ENCODE measurements at regions not wholly inside any gene's neighbourhood (a gene's known extent, or its start where the extent isn't known, plus 50 kb on each side); places are given as distances from the start of the nearest gene placed in this dataset.

DNA sequence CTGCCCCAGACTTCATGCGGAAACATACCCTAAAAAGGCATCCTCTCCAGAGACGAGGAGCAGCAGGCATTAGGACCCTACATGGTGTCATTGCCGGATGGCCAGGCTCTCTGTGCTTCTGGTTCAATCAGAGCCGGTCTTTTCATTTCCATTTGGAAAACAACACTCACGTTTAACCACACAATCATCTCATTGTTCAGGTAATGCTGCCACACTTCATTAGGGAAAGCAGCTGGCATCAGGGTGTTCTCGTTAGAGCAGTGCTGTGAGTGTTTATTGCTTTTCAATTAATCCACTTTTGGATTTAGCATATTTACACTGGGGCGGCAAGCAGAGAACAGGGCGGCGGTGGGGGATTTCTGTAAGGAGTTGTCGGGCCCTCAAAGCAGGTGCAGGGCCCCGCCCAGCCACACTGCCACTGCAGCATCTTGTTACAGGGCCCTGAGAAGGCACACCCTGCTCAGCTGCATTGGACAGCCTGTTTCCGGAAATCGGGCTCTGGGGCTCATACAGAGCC lies 338.6 kb downstream of the SHANK2 start:
- Histone ChIP-seq H3K27me3 (replicated peaks in 2 of 5; ENCODE audit: control insufficient read depth in 4 of 5, insufficient read depth in 5 of 5, low read length in 4 of 5) (no peaks in the 10 kb centered on the region), H3K36me3 (ENCODE audit: control insufficient read depth in 4 of 4, insufficient read depth in 4 of 4, low read length in 3 of 4) (no peaks in the 10 kb centered on the region), H3K4me1 (ENCODE audit: control extremely low read depth in 1 of 4, control insufficient read depth in 4 of 4, insufficient read depth in 4 of 4, low read length in 3 of 4) (peaks cover 0 to 3% (median 0%) of the 10 kb centered on the region in 4 experiments), H3K27ac (ENCODE audit: insufficient read depth in 1 of 2, low read depth in 1 of 2, low read length in 2 of 2, poor library complexity in 1 of 2, severe bottlenecking in 2 of 2) (no peak overlapping the region), H3K4me3 (ENCODE audit: control insufficient read depth in 1 of 7, extremely low read depth in 1 of 7, insufficient read depth in 4 of 7, low read depth in 2 of 7, low read length in 6 of 7) (no peak overlapping the region), H3K9me3 (ENCODE audit: control extremely low read depth in 1 of 5, control insufficient read depth in 4 of 5, insufficient read depth in 2 of 5, low read depth in 1 of 5, low read length in 4 of 5) (peaks cover 0 to 5% (median 0%) of the 10 kb centered on the region in 5 experiments)
- 70% methylated on average over 12 of the region's 13 CpGs for WGBS (ENCODE audit: insufficient coverage)
- ChIA-PET CTCF (no interaction called here), POLR2A (no interaction called here)
- DNase-seq, result no peak

DNA sequence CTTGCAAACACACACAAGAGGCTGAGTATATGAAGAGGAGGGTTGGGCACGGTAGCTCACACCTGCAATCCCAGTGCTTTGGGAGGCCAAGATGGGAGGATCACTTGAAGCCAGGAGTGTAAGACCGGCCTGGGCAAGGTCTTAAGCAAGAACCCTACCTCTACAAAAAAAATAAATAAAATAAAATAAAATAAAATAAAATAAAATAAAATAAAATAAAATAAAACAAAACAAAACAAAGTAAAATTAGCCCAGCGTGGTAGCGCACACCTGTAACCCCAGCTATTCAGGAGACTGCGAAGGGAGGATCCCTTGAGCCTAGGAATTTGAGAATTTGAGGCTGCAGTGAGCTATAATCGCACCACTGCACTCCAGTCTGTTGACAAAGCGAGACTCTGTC lies 337.9 kb downstream of the SHANK2 start:
- peaks cover 0 to 9% (median 0%) of the 10 kb centered on the region in 5 experiments for H3K9me3 ChIP-seq (ENCODE audit: control extremely low read depth in 1 of 5, control insufficient read depth in 4 of 5, insufficient read depth in 2 of 5, low read depth in 1 of 5, low read length in 4 of 5)
- H3K27ac ChIP-seq (ENCODE audit: insufficient read depth in 1 of 2, low read depth in 1 of 2, low read length in 2 of 2, poor library complexity in 1 of 2, severe bottlenecking in 2 of 2), result no peak overlapping the region
- H3K27me3 ChIP-seq (replicated peaks in 2 of 5; ENCODE audit: control insufficient read depth in 4 of 5, insufficient read depth in 5 of 5, low read length in 4 of 5), result no peaks in the 10 kb centered on the region
- POLR2A ChIA-PET, result no interaction called here
- 100% methylated on average over 4 of the region's 7 CpGs for WGBS (ENCODE audit: insufficient coverage)
- H3K36me3 ChIP-seq (ENCODE audit: control insufficient read depth in 4 of 4, insufficient read depth in 4 of 4, low read length in 3 of 4), result no peaks in the 10 kb centered on the region
- H3K4me1 ChIP-seq (ENCODE audit: control extremely low read depth in 1 of 4, control insufficient read depth in 4 of 4, insufficient read depth in 4 of 4, low read length in 3 of 4), result peaks cover 0 to 3% (median 0%) of the 10 kb centered on the region in 4 experiments
- CTCF ChIA-PET, result no interaction called here
- DNase-seq, result no peak
- no peak overlapping the region for H3K4me3 ChIP-seq (ENCODE audit: control insufficient read depth in 1 of 7, extremely low read depth in 1 of 7, insufficient read depth in 4 of 7, low read depth in 2 of 7, low read length in 6 of 7)

DNA sequence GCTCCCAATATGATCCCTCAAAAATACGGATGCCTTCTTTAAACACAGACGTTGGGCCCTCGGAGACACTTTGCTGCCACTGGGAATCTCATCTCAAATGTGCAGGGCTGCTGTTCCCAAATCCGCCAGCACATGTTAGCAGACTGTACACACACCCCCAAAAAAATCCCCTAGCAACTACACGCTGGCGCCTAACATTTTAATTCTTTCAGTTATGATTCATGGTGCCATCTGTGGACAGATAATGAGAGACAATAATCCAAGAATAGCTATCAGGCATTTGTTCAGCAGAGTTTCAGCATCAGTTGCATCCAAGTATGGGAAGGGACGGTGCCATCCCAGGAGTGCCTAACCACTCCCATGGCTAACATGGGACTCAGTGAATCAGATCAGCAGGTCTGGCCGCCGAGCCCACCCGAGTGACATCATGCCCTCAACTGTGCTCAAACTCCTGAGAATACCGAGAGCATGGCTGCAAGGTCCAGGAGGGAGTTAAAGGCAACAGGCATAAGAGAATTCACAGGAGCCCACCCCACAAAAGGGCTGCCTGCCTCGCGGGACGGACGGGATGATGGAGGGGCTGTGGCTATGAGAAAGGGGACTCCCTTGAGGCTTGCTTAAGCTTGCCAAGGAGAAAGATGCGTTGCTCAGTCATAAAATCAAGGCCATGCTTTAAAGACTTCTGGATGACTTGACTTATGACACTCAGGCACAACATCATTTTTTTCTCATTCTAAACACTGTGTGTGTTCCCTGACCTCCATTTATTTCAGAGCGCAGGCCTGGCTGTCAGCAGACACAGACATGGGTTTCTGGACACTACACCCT lies 337.0 kb downstream of the SHANK2 start:
- no peaks in the 10 kb centered on the region for H3K27me3 ChIP-seq (replicated peaks in 2 of 5; ENCODE audit: control insufficient read depth in 4 of 5, insufficient read depth in 5 of 5, low read length in 4 of 5)

DNA sequence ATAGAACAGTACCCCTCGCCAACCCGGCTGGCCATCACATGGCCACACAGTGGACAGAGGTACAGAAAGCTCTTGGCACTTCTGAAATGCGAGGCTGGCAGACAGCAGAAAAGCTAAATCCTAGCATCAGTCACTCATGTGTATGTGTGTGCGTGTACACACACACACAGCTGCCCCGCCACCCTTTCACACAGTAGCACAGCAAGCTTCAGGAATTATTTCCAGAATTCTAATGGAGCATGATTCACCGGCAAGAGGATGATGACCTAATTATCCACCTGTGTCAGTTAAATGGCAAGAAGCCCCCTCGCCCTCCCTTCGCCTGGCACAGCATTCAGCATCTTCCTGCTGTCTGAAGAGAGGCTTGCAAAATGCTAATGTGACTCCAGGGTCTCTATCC lies 336.0 kb downstream of the SHANK2 start:
- Histone ChIP-seq H3K4me1 (ENCODE audit: control extremely low read depth in 1 of 4, control insufficient read depth in 4 of 4, insufficient read depth in 4 of 4, low read length in 3 of 4) (peaks cover 0 to 3% (median 0%) of the 10 kb centered on the region in 4 experiments), H3K27ac (ENCODE audit: insufficient read depth in 1 of 2, low read depth in 1 of 2, low read length in 2 of 2, poor library complexity in 1 of 2, severe bottlenecking in 2 of 2) (no peak overlapping the region), H3K9me3 (ENCODE audit: control extremely low read depth in 1 of 5, control insufficient read depth in 4 of 5, insufficient read depth in 2 of 5, low read depth in 1 of 5, low read length in 4 of 5) (peaks cover 0 to 22% (median 4%) of the 10 kb centered on the region in 5 experiments), H3K27me3 (replicated peaks in 2 of 5; ENCODE audit: control insufficient read depth in 4 of 5, insufficient read depth in 5 of 5, low read length in 4 of 5) (no peaks in the 10 kb centered on the region), H3K36me3 (ENCODE audit: control insufficient read depth in 4 of 4, insufficient read depth in 4 of 4, low read length in 3 of 4) (no peaks in the 10 kb centered on the region), H3K4me3 (ENCODE audit: control insufficient read depth in 1 of 7, extremely low read depth in 1 of 7, insufficient read depth in 4 of 7, low read depth in 2 of 7, low read length in 6 of 7) (no peak overlapping the region)
- ChIA-PET CTCF (interaction anchor here (1.0 kb wide), 1 partner anchor 11 kb away, joined by 3 read pairs; no protein-coding TSS in a partner anchor), POLR2A (no interaction called here)
- 99% methylated on average over 7 of the region's 8 CpGs for WGBS (ENCODE audit: insufficient coverage)
- DNase-seq, result no peak

More for the DNA sequence above, 337.0 kb downstream of the SHANK2 start:
- POLR2A ChIA-PET, result no interaction called here
- H3K4me3 ChIP-seq (ENCODE audit: control insufficient read depth in 1 of 7, extremely low read depth in 1 of 7, insufficient read depth in 4 of 7, low read depth in 2 of 7, low read length in 6 of 7), result no peak overlapping the region
- CTCF ChIA-PET, result no interaction called here
- 93% methylated on average over 15 of the region's 17 CpGs for WGBS (ENCODE audit: insufficient coverage)
- no peaks in the 10 kb centered on the region for H3K36me3 ChIP-seq (ENCODE audit: control insufficient read depth in 4 of 4, insufficient read depth in 4 of 4, low read length in 3 of 4)
- no peak overlapping the region for H3K27ac ChIP-seq (ENCODE audit: insufficient read depth in 1 of 2, low read depth in 1 of 2, low read length in 2 of 2, poor library complexity in 1 of 2, severe bottlenecking in 2 of 2)
- peaks cover 0 to 3% (median 0%) of the 10 kb centered on the region in 4 experiments for H3K4me1 ChIP-seq (ENCODE audit: control extremely low read depth in 1 of 4, control insufficient read depth in 4 of 4, insufficient read depth in 4 of 4, low read length in 3 of 4)
- peaks cover 0 to 13% (median 0%) of the 10 kb centered on the region in 5 experiments for H3K9me3 ChIP-seq (ENCODE audit: control extremely low read depth in 1 of 5, control insufficient read depth in 4 of 5, insufficient read depth in 2 of 5, low read depth in 1 of 5, low read length in 4 of 5)
- DNase-seq, result no peak

DNA sequence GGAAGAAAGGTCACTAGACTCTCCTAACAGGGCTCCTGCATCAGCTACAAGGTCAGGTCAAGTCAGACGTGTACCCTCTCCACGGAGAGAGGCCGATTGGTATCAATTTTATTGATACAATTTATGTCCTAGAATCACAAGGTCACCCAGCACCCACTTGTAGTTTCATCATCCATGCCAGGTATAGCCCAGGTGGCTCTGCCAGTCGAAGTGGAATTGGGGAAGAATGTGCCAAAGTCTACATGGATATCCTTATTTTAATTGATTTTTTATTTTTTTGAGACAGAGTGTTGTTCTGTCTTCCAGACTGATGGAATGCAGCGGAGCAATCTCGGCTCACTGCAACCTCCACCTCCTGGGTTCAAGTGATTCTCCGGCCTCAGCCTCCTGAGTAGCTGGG lies 334.1 kb downstream of the SHANK2 start:
- Histone ChIP-seq H3K27ac (ENCODE audit: insufficient read depth in 1 of 2, low read depth in 1 of 2, low read length in 2 of 2, poor library complexity in 1 of 2, severe bottlenecking in 2 of 2) (no peak overlapping the region), H3K27me3 (replicated peaks in 2 of 5; ENCODE audit: control insufficient read depth in 4 of 5, insufficient read depth in 5 of 5, low read length in 4 of 5) (no peaks in the 10 kb centered on the region), H3K36me3 (ENCODE audit: control insufficient read depth in 4 of 4, insufficient read depth in 4 of 4, low read length in 3 of 4) (no peaks in the 10 kb centered on the region), H3K4me3 (ENCODE audit: control insufficient read depth in 1 of 7, extremely low read depth in 1 of 7, insufficient read depth in 4 of 7, low read depth in 2 of 7, low read length in 6 of 7) (no peak overlapping the region), H3K9me3 (ENCODE audit: control extremely low read depth in 1 of 5, control insufficient read depth in 4 of 5, insufficient read depth in 2 of 5, low read depth in 1 of 5, low read length in 4 of 5) (peaks cover 0 to 39% (median 9%) of the 10 kb centered on the region in 5 experiments), H3K4me1 (ENCODE audit: control extremely low read depth in 1 of 4, control insufficient read depth in 4 of 4, insufficient read depth in 4 of 4, low read length in 3 of 4) (no peaks in the 10 kb centered on the region)
- CTCF ChIA-PET, result no interaction called here
- 79% methylated on average over 7 of the region's 7 CpGs for WGBS (ENCODE audit: insufficient coverage)
- no peak for DNase-seq
- POLR2A ChIA-PET, result no interaction called here

DNA sequence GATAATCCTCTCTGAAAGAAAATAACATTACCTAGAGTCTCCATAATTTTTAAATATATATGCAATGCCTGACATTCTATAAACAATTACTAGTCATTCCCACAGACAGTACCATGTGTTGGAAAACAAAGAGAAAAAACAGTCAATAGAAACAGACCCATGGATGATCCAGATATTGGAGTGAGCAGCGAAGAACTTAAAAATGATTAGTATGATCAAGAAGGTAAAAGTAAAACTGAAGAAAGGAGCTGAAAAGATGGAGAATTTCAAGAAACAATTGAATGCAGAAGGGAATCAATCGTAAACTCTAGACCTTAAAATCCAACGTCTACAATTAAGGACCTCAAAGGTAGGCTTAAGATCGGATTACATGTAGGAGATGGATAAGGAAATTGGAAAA lies 330.6 kb downstream of the SHANK2 start:
- no peak overlapping the region for H3K27ac ChIP-seq (ENCODE audit: insufficient read depth in 1 of 2, low read depth in 1 of 2, low read length in 2 of 2, poor library complexity in 1 of 2, severe bottlenecking in 2 of 2)
- no peaks in the 10 kb centered on the region for H3K4me1 ChIP-seq (ENCODE audit: control extremely low read depth in 1 of 4, control insufficient read depth in 4 of 4, insufficient read depth in 4 of 4, low read length in 3 of 4)
- peaks cover 0 to 3% (median 0%) of the 10 kb centered on the region in 5 experiments for H3K27me3 ChIP-seq (replicated peaks in 2 of 5; ENCODE audit: control insufficient read depth in 4 of 5, insufficient read depth in 5 of 5, low read length in 4 of 5)
- peaks cover 5 to 42% (median 9%) of the 10 kb centered on the region in 5 experiments for H3K9me3 ChIP-seq (ENCODE audit: control extremely low read depth in 1 of 5, control insufficient read depth in 4 of 5, insufficient read depth in 2 of 5, low read depth in 1 of 5, low read length in 4 of 5)
- no peak overlapping the region for H3K4me3 ChIP-seq (ENCODE audit: control insufficient read depth in 1 of 7, extremely low read depth in 1 of 7, insufficient read depth in 4 of 7, low read depth in 2 of 7, low read length in 6 of 7)
- 97% methylated on average over 4 of the region's 4 CpGs for WGBS (ENCODE audit: insufficient coverage)
- CTCF ChIA-PET, result no interaction called here
- H3K36me3 ChIP-seq (ENCODE audit: control insufficient read depth in 4 of 4, insufficient read depth in 4 of 4, low read length in 3 of 4), result no peaks in the 10 kb centered on the region
- no peak for DNase-seq
- POLR2A ChIA-PET, result no interaction called here

DNA sequence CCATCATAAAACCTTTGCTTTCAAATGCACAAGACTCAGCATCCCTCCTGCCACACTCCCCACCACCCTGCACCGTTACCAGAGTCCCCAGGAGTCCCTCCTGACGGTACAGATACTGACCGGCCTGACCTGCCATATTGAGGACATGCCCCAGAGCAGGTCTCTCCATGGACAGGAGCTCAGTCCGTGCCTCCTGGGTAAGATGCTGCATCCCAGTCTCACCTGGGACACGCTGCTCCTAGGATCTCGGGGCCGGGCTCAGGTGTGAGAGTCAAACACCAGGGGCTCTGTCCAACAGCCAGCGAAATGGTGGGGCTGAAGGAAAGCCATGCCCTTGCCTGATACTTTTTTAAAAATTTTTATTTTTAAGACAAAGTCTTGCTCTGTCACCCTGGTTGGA lies 328.3 kb downstream of the SHANK2 start:
- Histone ChIP-seq H3K27me3 (replicated peaks in 2 of 5; ENCODE audit: control insufficient read depth in 4 of 5, insufficient read depth in 5 of 5, low read length in 4 of 5) (peaks cover 0 to 9% (median 0%) of the 10 kb centered on the region in 5 experiments), H3K4me1 (ENCODE audit: control extremely low read depth in 1 of 4, control insufficient read depth in 4 of 4, insufficient read depth in 4 of 4, low read length in 3 of 4) (no peaks in the 10 kb centered on the region), H3K36me3 (ENCODE audit: control insufficient read depth in 4 of 4, insufficient read depth in 4 of 4, low read length in 3 of 4) (no peaks in the 10 kb centered on the region), H3K9me3 (ENCODE audit: control extremely low read depth in 1 of 5, control insufficient read depth in 4 of 5, insufficient read depth in 2 of 5, low read depth in 1 of 5, low read length in 4 of 5) (peaks cover 5 to 34% (median 9%) of the 10 kb centered on the region in 5 experiments), H3K4me3 (ENCODE audit: control insufficient read depth in 1 of 7, extremely low read depth in 1 of 7, insufficient read depth in 4 of 7, low read depth in 2 of 7, low read length in 6 of 7) (no peak overlapping the region), H3K27ac (ENCODE audit: insufficient read depth in 1 of 2, low read depth in 1 of 2, low read length in 2 of 2, poor library complexity in 1 of 2, severe bottlenecking in 2 of 2) (no peak overlapping the region)
- 95% methylated on average over 8 of the region's 8 CpGs for WGBS (ENCODE audit: insufficient coverage)
- ChIA-PET POLR2A (no interaction called here), CTCF (no interaction called here)
- DNase-seq, result no peak
